HEK293T (cell line): ENCODE measurements at regions not wholly inside any gene's neighbourhood (a gene's known extent, or its start where the extent isn't known, plus 50 kb on each side); places are given as distances from the start of the nearest gene placed in this dataset.

ENCODE experiments used
- CTCF ChIA-PET: fragments of 350-600 bp; formaldehyde crosslinking; extraction: SDS; loops from one replicate; lab custom pipeline; 2021; ENCODE audit warnings: antibody characterized with exemption, inconsistent platforms; lab: Yijun Ruan, JAX
- POLR2A ChIA-PET: fragments of 350-600 bp; formaldehyde crosslinking; extraction: SDS; loops from one replicate; lab custom pipeline; 2020; ENCODE audit warnings: antibody characterized with exemption, inconsistent platforms; lab: Yijun Ruan, JAX
- DNase-seq: peaks from one replicate; pipeline ENCODE4 v3.0.0; 2012; ENCODE audit warnings: mixed read lengths; ENCODE audit errors: extremely low spot score
- ARNT ChIP-seq: fragments of 450-650 bp; IDR thresholded peaks from 2 replicates; pipeline ENCODE4 v1.6.1; 2017; ENCODE audit warnings: mild to moderate bottlenecking
- BHLHE40 ChIP-seq: fragments of 450-650 bp; IDR thresholded peaks from 2 replicates; pipeline ENCODE4 v1.6.1; 2016; ENCODE audit warnings: mild to moderate bottlenecking, moderate library complexity, borderline replicate concordance
- CTBP1 ChIP-seq: fragments of 450-650 bp; IDR thresholded peaks from 2 replicates; pipeline ENCODE4 v1.6.1; 2016; ENCODE audit warnings: borderline replicate concordance
- ELF4 ChIP-seq: fragments of 450-650 bp; IDR thresholded peaks from 2 replicates; pipeline ENCODE4 v1.6.1; 2017; ENCODE audit warnings: antibody characterized with exemption
- FOXA1 ChIP-seq: fragments of 450-650 bp; IDR thresholded peaks from 2 replicates; pipeline ENCODE4 v1.6.1; 2016; ENCODE audit warnings: mild to moderate bottlenecking
- FOXK2 ChIP-seq: fragments of 450-650 bp; IDR thresholded peaks from 2 replicates; pipeline ENCODE4 v1.6.1; 2016; ENCODE audit warnings: mild to moderate bottlenecking
- FOXM1 ChIP-seq: fragments of 450-650 bp; IDR thresholded peaks from 2 replicates; pipeline ENCODE4 v1.6.1; 2017; ENCODE audit warnings: mild to moderate bottlenecking, borderline replicate concordance
- HDGF ChIP-seq: fragments of 450-650 bp; IDR thresholded peaks from 2 replicates; pipeline ENCODE4 v1.6.1; 2017; ENCODE audit warnings: antibody characterized with exemption, borderline replicate concordance
- L3MBTL2 ChIP-seq: fragments of 450-650 bp; conservative IDR thresholded peaks from 2 replicates; pipeline ENCODE4 v1.6.1; 2016; ENCODE audit warnings: mild to moderate bottlenecking
- LEF1 ChIP-seq: fragments of 450-650 bp; IDR thresholded peaks from 2 replicates; pipeline ENCODE4 v1.6.1; 2017; ENCODE audit warnings: mild to moderate bottlenecking, borderline replicate concordance
- NFRKB ChIP-seq: fragments of 450-650 bp; IDR thresholded peaks from 2 replicates; pipeline ENCODE4 v1.6.1; 2016; ENCODE audit warnings: mild to moderate bottlenecking, moderate library complexity
- SP1 ChIP-seq: fragments of 450-650 bp; IDR thresholded peaks from 2 replicates; pipeline ENCODE4 v1.6.1; 2017
- SUZ12 ChIP-seq: fragments of 450-650 bp; IDR thresholded peaks from 2 replicates; pipeline ENCODE4 v1.6.1; 2016; ENCODE audit warnings: mild to moderate bottlenecking
- TARDBP ChIP-seq: fragments of 450-650 bp; IDR thresholded peaks from 2 replicates; pipeline ENCODE4 v1.6.1; 2016
- ZNF384 ChIP-seq: fragments of 450-650 bp; IDR thresholded peaks from 2 replicates; pipeline ENCODE4 v1.6.1; 2016
- TF ChIP-seq, protein P1 (sequence below): fragments of 450-650 bp; IDR thresholded peaks from 2 replicates; pipeline ENCODE4 v1.6.1; 2016

DNA sequence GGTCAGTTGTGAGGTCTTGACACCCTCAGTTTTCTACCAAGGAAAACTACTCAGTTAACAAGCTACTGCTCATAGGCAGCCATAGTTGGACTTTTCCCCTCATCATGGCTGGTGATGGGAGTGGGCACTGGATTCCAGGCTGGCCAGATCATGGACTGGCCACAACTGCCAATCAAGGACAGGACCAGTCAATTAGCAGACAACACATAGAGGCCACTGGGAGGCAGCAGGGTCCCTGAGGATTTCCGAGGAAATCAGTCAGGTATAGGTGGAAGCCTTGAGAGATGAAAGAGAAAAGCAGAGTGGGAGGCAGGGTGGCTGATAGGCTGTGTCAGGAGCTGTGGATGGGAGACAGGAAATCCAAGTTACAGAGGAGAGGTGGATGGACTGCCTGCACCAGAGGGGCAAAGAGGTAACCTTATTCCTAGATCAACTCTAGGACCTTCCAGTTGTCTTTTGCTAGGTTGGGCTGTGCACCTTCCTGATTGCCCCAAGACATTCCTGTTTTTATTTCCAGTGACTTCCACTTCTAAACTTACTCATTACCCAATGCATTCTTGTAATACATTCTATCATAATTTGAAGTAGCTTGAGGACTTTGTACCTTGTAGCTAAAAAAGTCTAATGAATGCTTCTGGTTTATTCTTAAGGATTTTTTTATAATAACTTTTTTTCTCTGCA lies 361.8 kb downstream of the KCNRG start:
- ChIA-PET CTCF (interaction anchor here (0.6 to 0.9 kb wide), 3 partner anchors 24 to 764 kb away, joined by 3 read pairs; partner anchors contain the start of gene KCNRG), POLR2A (no interaction called here)
- TF ChIP-seq ZNF384 (no peak), LEF1 (no peak), CTBP1 (no peak), HDGF (no peak)
- TF ChIP-seq, protein P1, sequence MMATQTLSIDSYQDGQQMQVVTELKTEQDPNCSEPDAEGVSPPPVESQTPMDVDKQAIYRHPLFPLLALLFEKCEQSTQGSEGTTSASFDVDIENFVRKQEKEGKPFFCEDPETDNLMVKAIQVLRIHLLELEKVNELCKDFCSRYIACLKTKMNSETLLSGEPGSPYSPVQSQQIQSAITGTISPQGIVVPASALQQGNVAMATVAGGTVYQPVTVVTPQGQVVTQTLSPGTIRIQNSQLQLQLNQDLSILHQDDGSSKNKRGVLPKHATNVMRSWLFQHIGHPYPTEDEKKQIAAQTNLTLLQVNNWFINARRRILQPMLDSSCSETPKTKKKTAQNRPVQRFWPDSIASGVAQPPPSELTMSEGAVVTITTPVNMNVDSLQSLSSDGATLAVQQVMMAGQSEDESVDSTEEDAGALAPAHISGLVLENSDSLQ, result peak; percentile 46; the same call in 1 of the 2 replicates
- no peak for DNase-seq

DNA sequence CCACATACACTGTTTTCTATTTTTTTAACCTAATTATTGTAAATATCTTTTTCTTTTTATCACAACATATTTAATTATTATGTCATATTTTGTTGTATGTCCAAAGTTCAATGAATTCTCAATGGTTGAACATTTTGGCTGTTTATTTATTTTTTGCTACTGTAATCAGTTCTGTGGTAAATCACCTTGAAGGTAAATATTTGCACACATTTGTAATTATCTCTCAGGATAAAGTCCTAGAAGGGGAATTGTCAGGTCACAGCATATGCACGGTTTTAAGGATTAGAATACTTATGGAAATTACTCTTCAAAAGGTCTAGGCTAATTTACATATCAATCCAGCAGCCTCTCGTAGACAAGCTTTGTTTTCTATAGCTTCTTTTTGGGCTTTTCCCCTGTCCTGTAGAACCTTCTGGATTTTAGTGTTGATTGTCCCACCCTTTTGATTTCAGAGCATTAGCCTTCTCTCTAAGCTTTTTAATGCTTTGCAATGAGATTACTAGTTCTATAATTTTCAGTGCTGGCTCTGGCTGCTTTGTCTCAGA lies 362.6 kb downstream of the KCNRG start:
- ChIA-PET POLR2A (interaction anchor here (1.3 kb wide), 1 partner anchor 9 kb away, joined by 4 read pairs; no protein-coding TSS in a partner anchor), CTCF (interaction anchor here (0.7 kb wide), 1 partner anchor 763 kb away, joined by 3 read pairs; no protein-coding TSS in a partner anchor)
- DNase-seq, result no peak
- TF ChIP-seq FOXM1 (no peak), CTBP1 (no peak), ELF4 (no peak), BHLHE40 (no peak), FOXA1 (no peak), FOXK2 (no peak)

DNA sequence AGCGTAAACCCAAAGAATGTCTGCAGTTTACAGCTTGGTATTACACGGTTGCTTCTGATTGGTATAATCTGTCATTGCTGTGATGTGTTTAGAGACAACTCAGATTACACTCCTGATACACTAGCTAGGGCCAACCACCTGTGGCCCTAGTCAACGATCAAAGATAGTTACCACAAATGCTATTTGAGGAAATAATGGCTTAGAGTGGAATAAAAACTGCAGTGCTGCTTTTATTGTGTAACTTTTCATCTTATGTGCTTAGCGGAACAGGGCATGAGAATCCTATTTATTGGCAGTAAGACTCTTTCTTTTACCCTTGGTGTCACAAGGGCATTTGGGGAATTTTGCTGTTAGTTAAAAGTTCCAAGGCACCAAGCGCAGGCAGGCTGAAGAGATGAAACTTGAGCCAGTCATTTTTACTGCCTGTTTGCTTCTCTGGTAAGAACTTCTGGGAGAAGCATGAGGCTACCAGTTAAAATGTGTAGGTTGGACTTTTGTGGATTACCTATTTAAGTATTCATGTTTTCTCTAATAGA lies 363.3 kb downstream of the KCNRG start:
- peak; percentile 34 for DNase-seq
- POLR2A ChIA-PET, result interaction anchor here (1.3 kb wide), 1 partner anchor 8 kb away, joined by 4 read pairs; no protein-coding TSS in a partner anchor
- CTCF ChIA-PET, result no interaction called here
- no peak for TF ChIP-seq FOXA1
- no peak for TF ChIP-seq HDGF
- TF ChIP-seq ZNF384, result no peak
- TF ChIP-seq FOXM1, result no peak
- peak; percentile 54; the same call in 1 of the 2 replicates for TF ChIP-seq CTBP1
- TF ChIP-seq ELF4, result no peak
- TF ChIP-seq BHLHE40, result no peak
- TF ChIP-seq, protein P1, result peak; percentile 80

DNA sequence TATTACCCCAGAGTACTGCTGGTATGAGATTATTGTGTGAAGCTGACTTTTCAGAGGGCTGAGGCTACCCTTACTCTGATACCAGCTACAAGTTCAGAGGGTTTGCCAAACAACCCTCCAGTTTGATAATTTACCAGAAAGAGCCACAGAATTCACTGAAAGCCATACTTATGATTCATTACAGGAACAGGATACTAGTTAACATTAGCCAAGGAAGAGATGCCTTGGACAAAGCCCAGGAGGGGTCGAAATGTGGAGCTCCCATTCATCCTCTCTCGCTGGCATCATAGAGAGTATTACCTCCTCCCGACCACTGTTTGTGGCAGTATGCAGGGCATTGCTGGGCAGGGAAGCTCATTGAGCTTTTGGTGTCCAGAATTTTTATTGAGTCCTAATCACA lies 364.3 kb downstream of the KCNRG start:
- no peak for DNase-seq
- POLR2A ChIA-PET, result no interaction called here
- CTCF ChIA-PET, result no interaction called here
- no peak for TF ChIP-seq NFRKB
- TF ChIP-seq, protein P1, result no peak
- no peak for TF ChIP-seq TARDBP
- TF ChIP-seq ZNF384, result no peak
- TF ChIP-seq SP1, result no peak
- TF ChIP-seq HDGF, result no peak
- TF ChIP-seq FOXK2, result no peak
- no peak for TF ChIP-seq ARNT
- no peak for TF ChIP-seq CTBP1
- TF ChIP-seq FOXA1, result no peak
- TF ChIP-seq BHLHE40, result no peak
- no peak for TF ChIP-seq L3MBTL2
- no peak for TF ChIP-seq LEF1
- no peak for TF ChIP-seq ELF4

DNA sequence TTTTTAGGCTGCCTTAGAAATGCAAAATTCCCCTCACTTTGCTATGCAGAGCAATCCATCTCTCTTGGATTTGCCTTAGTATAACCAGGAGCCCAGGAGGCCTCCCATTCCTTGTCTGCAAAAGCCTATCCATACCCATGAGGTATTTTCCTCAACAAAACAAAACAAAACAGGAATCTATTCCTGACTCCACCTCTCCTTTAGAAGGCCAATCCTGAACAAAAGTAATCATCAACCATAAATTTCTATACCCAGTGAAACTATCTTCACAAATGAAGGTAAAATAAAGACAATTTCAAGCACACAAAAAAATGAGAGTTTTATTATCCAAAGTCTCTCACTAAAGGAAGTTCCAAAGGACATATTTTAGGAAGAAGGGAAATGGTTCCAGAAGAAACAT lies 365.7 kb downstream of the KCNRG start:
- POLR2A ChIA-PET, result no interaction called here
- no peak for DNase-seq
- no peak for TF ChIP-seq SP1
- TF ChIP-seq LEF1, result no peak
- TF ChIP-seq FOXM1, result no peak
- no peak for TF ChIP-seq FOXA1
- TF ChIP-seq, protein P1, result no peak
- no peak for TF ChIP-seq BHLHE40
- TF ChIP-seq ZNF384, result no peak
- TF ChIP-seq SUZ12, result no peak
- no peak for TF ChIP-seq CTBP1
- TF ChIP-seq HDGF, result no peak
- no peak for TF ChIP-seq NFRKB
- no peak for TF ChIP-seq FOXK2
- no peak for TF ChIP-seq L3MBTL2
- no peak for TF ChIP-seq ARNT
- TF ChIP-seq ELF4, result no peak
- TF ChIP-seq TARDBP, result no peak
- CTCF ChIA-PET, result interaction anchor here (0.9 kb wide), 1 partner anchor 148 kb away, joined by 3 read pairs; no protein-coding TSS in a partner anchor

DNA sequence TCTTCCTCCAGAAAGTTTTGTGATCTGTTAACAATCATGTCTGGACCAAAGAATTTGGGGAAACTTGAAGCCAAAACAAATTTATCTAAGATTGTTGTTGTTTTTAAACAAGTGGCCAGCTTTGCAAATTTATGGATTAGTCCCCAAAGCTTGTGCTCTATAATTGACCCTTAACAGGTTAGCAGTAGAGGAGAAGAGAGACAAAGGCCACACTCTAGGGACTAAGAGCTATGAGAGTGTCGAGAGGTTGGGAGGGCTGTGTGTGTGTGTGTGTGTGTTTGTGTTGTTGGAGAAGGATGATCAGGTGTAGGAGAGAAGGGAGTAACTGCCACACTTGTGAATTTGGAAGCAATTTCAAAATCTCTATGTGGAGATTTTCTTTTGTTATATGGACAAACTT lies 367.3 kb downstream of the KCNRG start:
- TF ChIP-seq SUZ12 (no peak), ZNF384 (no peak), FOXK2 (no peak), ELF4 (no peak), NFRKB (no peak)
- DNase-seq, result no peak
- ChIA-PET POLR2A (no interaction called here), CTCF (no interaction called here)
